SKM-1 treated with dmso at 0.1 percent for 144 hours (cell line): ENCODE measurements at regions not wholly inside any gene's neighbourhood (a gene's known extent, or its start where the extent isn't known, plus 50 kb on each side); places are given as distances from the start of the nearest gene placed in this dataset.
"Not testable (repeated sequence)": the region's sequence is repeated elsewhere in the genome, so short reads cannot be mapped to it uniquely, and the experiment has no call there.

Source experiments
- DNase-seq: peaks from one replicate; lab custom pipeline; 2025; ENCODE audit not compliant: unreplicated experiment; lab: John Stamatoyannopoulos, UW

DNA sequence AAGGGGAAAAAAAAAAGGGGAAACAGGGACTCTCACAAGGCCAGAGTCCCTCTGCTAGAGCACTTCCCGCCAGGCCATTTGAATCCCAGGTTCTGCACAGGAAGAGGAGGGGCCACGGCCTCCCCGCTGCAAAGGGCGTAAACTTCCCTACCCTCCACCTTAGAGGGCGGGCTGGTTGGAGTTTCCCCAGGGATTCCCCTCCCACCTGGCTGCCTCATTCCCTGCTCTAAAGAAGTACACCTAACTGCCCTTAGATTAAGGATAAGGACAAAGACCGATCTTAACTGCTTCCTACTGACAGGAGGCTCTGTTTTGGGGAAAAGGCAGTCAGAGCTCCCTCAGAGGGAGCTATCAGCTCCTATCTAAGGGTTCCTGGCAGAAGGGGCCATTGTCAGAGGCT, 102.0 kb upstream of the ARMC3 start:
- DNase-seq, result no peak

DNA sequence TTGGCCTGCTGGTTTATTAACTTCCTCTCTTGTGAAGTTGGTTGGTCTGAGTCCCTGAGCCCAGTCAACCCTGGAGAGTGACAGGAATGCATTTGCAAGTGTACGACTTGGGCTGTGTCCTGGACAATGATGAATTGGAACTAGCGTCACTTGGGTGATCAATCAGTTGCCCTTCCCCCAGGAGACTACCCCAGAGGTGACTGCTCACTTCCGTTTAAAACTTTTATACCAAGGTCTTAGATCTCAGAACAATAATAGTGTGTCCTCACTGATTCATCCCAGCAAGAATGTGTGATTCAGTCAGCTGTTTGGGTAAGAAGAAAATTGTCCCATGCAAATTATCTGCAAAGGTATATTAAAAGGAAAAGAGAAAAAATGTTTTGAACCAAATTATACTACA, 102.9 kb upstream of the ARMC3 start:
- DNase-seq, result no peak

DNA sequence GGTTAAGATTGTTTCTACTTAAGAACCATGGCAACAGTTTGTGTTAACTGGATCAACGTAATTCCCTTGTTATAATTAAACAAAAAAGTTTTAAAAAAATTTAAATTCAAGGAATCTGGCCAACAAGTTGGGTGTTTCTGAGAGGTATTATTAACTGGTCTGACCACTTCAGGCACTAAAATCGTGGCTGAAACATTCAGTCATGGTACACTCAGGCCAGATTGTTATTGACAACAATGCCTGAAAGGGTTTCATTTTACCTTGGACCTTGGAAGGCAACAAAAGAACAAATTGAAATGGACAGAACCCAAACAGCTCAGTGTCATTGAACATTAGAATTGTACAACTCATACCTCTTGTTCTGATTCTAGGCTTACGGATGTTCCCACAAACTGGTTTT, 103.3 kb upstream of the ARMC3 start:
- no peak for DNase-seq

DNA sequence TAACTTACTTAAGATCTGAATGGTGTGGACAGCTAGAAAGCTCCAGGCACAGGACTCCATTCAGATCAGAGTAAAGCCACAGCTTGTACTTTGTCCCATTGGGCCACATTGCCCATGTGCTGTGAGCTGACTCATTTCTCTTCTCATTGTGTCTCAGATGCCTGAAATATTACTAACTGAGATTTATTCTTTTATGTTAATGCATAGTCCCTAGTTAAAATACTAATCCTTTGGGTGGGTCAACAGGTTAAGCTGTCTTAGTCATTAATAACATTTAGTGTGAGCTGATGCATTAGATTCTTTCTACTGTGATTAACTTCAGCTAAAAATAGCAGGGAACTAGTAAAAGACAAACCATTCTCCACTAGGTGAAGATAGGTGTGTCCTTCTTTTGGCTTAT, 104.7 kb upstream of the ARMC3 start:
- no peak for DNase-seq

DNA sequence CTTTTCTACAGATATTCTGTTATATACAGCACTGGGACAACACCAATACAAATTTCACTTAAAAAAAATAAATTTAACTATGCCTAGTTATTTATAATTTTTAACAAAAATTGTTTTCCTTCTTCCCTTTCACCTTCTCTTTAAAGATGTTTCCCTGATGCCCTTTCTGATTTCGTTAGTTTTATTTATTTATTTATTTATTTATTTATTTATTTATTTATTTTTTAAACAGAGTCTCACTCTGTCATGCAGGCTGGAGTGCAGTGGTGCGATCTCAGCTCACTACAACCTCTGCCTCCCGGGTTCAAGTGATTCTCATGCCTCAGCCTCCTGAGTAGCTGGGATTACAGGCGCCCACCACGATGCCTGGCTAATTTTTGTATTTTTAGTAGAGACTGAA, 105.9 kb upstream of the ARMC3 start:
- not testable (repeated sequence) for DNase-seq

DNA sequence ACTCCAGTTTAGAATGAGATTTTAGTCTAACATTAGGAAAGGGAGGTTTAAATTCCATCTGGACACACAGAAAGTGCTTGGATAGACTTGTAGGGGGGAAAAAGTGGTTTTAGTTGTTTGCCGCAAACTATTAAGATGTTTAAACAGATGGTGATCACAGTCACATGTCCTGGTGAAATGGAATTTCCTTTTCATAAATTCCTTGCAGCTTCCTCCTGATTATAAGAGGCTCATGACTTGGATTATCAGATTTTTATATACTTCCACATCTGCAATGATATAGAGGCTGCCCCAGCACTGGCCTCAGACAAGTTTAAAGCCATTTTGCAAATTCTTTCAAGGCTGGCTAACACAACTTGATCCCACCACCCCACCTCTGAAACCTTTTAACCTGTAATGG, 106.4 kb upstream of the ARMC3 start:
- DNase-seq, result no peak

DNA sequence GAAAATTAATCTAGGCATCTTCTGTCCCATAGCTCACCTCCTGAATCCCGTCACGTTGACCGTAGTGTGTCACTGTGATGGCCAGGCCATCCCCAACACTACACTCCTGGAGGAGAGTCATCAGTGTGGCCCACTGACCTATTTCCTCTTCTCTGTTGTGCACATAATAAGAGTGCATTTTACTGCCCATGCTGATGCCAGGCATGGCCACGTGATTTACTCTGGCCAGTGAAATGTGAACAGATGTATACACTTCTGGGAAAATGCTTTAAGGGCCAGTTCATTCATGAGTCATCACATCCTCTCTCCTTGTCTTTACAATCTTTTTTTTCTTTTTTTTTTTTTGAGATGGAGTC, 101.9 kb upstream of the PIP4K2A start:
- DNase-seq, result no peak

DNA sequence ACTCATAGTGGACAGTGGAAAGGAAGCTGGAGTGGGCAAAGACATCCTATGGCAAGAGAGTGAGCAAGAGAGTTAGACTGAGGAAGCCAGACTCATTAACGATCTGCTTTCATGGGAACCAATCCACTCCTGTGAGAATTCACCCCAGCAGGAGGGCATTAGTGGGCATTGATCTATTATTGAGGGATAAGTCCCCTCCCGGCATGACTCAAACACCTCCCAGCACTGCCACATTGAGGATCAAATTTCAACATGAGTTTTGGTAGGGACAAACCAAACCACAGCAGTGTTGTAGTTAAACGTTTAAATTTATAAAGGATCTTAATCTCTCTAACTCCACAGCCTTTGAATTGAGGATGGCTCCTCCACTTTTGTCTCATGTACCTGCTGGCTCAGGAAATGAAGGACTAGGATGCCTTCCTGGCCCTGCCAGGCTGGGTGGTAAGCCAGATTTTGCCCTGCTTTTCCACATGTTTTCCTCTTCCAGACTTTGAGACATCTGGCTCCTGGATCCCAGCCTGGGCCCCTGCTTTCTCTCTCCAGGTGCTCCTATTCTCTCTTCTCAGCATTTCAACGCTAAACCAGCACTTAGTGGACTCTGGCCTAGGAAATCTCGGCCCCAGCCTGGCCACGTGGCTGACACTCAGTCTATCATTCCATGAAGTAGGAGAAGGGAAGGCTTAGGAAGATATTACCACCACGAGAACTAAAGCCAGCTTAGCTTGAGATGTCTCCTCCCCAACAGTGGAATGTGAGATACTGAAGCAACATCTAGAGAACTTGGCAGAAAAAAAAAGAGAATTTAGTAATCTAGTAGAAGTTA, 96.5 kb upstream of the PIP4K2A start:
- no peak for DNase-seq

DNA sequence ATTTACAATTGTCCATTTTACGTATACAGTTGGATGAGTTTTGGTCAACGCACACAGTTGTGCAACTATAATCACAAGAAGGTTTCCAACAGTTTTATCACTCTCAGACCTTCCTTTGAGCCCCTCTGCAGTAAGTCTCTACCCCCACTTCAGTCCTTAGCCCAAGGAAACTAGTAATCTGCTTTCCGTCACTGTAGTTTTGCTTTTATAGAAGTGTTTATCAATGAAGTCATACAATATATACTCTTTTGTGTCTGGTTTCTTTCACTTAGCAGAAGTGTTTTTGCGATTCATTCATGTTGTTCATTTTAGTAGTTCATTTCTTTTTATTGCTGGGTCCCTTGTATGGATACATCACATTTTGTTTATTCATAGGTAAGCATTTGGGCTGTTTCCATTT, 92.9 kb upstream of the PIP4K2A start:
- DNase-seq, result no peak

DNA sequence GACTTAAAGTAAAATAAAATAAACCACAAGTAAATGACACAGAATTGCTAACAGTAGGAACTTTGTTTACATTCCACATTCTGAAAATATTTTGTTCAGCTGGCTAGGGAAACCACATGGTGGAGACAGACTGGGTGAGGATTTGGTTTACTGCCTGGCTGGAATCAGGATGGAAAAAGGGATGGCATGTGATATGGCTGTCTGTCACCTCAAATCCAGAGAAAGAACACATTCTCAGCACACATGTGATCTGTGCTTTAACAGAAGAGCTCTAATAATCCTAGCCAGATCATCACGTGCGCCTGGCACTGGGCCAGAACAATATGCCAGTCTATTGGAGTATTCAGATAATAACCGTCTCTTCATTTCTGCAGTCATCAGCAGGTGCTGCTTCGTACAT, 90.9 kb upstream of the PIP4K2A start:
- DNase-seq, result no peak

DNA sequence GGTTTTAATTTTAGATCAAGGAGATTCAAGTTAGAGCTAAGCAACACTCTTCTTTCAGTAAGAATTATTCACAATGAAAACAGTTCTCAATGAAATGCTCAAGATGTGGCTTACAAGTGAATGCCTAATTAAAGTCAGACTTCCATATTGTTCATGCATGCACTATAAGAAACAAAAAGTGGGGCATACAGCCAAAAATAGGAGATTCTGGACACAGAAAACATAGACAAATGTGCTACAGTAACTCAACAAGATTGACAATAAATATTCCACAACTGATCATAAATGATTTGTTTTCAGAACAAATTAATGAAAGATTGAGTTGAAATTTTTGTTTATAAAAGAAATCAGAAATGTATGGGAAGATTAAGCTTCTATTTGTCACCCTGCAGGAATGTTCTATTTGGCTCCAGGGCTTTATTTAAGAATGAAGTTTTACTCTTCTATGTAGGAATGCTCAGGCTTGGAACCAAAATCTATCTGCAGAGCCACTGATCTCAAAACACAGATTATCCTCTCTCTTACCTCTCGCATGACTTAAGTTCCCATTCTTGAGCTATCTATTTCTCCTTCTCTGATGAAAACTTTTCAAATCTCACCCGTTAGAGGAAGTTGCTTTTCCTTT, 89.0 kb upstream of the PIP4K2A start:
- DNase-seq, result no peak

DNA sequence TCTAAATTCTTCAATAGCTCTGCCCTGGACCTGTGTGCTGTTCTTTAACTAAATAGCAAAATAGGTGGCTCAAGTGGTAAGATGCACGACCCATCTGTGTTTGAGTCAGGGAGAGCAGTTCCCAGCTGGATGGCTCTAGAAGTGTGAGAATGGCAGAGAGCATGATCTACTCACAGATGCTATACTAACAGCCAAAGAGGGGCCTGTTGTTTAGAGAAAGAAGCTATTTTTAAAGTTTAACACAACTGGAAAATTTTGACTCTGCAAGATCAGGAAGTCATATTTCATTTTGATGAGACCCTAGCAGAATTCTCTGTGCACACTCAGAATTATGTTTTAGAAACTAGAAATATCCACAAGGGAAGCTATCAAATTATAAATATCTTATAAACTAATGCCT, 87.4 kb upstream of the PIP4K2A start:
- no peak for DNase-seq

DNA sequence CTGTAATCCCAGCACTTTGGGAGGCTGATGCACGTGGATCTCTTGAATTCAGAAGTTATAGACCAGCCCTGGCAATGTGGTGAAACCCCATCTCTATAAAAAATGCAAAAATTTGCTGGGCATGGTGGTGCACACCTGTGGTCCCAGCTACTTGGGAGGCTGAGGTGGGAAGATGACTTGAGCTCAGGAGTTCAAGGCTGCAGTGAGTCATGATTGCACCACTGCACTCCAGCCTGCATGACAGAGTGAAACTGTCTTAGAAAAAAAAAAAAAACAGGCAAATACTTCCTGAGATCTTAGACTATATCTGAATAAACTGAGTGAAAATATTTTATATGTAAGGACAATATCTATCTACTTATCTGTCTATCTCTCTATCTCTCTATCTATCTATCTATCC, 83.4 kb upstream of the PIP4K2A start:
- DNase-seq, result not testable (repeated sequence)

DNA sequence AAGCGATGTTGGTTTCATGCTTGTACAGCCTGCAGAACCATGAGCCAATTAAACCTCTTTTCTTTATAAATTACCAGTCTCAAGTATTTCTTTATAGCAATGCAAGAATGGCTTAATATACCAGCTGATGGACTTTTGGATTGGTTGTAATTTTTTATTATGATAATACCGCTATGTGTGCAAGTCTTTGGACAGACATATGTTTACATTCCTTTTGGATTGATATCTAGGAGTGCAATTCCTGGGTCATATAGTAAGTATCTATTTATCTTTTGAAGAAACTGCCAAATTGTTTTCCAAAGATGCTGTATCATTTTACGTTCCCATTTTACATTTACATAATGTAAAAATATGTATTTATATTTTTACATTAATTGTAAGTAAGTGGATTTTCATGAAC, 81.2 kb upstream of the PIP4K2A start:
- DNase-seq, result no peak

DNA sequence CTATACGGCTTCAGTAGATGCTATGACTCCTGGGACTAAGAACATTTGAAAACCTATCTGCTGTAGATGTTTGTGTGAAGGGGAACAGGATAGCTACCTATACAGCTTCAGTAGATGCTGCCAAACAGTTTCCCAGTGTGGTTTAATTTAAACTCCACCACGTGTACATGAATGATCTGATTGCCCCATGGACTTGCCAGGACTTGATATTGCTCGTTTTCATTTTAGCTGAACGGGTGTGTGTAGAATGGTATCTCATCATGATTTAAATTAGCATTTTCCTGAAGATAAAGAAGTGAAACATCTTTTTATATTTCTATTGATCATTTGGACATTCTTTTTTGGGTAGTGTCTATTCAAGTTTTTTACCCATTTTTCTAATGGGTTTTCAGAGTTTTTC, 77.8 kb upstream of the PIP4K2A start:
- DNase-seq, result no peak

DNA sequence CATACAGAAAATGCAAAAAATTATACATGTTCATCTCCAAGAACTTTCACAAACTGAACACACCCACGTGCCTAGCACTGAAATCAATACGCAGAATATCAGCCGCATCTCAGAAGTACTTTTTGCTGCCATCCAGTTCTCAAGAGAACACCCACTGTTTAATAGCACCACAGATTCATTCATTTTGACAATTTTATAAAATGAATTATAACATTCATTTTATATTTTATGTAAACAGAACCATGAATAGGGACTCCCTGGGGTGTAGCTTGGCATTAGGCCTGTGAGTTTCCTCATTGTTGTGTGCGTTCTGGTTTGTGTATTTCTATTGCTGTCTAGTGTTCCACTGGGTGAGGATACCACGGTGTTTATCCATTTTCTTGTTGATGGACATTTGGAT, 77.3 kb upstream of the PIP4K2A start:
- no peak for DNase-seq

DNA sequence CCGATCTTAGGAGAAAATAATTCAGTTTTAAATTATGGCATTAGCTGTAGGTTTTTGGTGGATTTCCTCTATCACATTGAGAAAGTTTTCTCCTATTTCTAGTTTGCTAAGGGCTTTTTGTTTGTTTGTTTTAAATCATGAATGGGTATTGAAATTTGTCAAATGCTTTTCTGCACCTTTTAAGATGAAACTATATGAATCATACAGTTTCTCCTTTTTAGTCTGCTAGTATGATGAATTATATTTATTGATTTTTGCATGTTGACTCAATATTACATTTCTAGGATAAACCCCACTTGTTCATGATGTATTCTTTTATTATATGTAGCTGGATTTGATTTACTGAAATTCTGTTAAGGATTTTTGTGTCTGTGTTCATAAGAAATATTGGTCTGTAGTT, 70.3 kb upstream of the PIP4K2A start:
- no peak for DNase-seq

DNA sequence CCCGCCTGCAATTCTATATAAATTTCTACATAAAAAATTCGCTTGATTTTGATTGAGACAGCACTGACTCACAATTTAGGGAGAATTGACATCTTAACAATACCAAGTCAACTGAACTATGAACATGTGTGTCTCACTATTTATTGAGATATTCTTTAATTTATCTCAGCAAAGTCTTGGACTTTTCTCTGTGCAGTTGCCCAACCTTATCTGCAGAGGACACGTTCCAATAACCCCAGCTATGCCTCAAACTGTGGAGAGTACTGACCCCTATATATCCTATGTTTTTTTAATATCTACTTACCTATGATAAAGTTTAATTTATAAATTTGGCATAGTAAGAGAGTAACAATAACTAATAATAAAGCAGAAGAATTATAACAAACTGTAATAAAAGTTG, 69.4 kb upstream of the PIP4K2A start:
- no peak for DNase-seq

DNA sequence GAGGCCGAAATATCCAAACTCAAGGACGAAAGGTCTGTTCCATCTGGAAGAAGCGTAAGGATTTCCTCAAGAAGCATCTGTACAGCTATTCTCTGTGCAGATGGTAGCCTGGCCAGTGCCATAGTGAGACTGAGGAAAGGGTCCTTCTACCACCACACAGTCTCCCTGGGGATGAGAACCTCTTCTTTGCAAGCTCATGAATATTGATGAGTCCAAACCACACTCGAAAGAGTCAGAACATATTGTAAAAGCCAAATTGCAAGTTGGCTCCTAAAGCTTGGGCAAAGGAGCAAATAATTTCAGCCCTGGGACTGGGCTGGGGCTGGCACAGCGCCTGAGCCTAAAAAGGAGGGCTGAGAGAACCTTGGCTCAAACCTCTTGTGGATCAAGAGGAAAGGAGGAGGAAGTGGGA, 66.1 kb upstream of the PIP4K2A start:
- DNase-seq, result no peak

DNA sequence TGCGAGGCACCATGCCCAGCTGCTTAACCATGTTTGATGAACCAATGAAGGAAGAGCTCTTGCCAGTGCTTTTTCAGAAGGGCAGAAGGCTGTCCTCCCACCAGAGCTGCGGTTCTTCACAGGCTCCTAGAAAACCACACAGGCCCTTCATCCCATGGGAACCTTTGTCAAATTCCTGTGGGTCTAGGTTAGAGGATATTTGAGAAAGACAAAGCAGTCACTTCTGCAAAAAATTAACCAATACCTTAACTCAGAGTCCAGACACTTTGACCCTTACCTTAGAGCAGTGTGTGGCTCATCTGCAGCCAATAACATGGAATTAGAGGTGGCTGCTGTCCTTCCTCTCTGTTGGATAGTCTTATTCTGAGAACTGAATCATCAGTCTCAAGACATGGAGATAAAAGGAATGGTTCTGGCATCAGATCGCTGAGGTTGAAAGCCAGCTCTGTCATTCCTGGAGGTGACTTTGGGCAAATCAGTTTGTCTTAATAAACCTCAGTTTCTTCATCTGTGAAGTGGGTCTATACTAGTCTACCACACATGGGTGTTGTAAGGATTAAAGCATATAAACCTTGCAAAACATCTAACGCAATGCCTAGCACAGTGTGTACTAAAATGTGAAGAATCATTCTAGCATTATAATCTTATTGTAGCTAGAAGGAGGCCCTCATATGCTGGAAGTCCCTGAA, 65.1 kb upstream of the PIP4K2A start:
- no peak for DNase-seq

DNA sequence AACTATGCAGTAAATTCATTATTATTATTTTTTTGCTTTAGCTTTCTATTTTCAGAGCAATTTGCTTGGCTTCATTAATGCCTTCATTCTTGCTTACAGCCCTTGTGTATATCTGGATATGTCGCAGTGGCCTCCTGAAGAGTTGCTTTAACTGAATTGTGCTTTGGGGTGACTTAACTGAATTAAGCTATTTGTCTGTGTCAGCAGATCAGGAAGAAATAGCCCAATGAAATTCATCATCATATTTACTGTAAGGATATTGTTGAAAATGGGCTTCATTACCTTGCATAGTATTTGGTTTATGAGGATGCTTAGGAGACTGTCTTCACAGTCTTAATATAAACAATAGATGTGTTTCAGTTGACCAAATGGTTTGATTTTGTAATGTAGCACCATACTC, 59.7 kb upstream of the PIP4K2A start:
- no peak for DNase-seq

DNA sequence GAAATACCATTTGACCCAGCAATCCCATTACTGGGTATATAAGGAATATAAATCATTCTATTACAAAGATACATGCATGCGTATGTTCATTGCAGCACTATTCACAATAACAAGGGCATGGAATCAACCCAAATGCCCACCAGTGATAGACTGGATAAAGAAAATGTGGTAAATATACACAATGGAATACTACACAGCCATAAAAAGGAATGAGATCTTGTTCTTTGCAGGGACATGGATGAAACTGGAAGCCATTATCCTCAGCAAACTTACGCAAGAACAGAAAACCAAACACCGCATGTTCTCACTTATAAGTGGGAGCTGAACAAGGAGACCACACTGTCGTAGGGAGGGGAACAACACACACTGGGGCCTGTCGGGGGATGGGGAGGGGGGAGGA, 57.3 kb upstream of the PIP4K2A start:
- DNase-seq, result not testable (repeated sequence)
